ACC112 (cell line): ENCODE measurements at regions not wholly inside any gene's neighbourhood (a gene's known extent, or its start where the extent isn't known, plus 50 kb on each side); places are given as distances from the start of the nearest gene placed in this dataset.

ENCODE experiments used
- H2AFZ ChIP-seq: fragments of 200-600 bp; sonication (generic); one replicate; pipeline ENCODE4 v1.6.0; 2017; ENCODE audit warnings: antibody characterized with exemption, low read length; ENCODE audit not compliant: unreplicated experiment
- H3K27ac ChIP-seq: fragments of 200-600 bp; sonication (generic); 2 replicates; pipeline ENCODE4 v1.5.1; 2014; ENCODE audit warnings: low read depth, mild to moderate bottlenecking, antibody characterized with exemption, low read length, moderate library complexity
- H3K27me3 ChIP-seq: fragments of 200-600 bp; sonication (generic); 2 replicates; pipeline ENCODE4 v1.6.1; 2014; ENCODE audit warnings: mild to moderate bottlenecking, antibody characterized with exemption, low read length, moderate library complexity, mixed read lengths; ENCODE audit not compliant: insufficient read depth
- H3K36me3 ChIP-seq: fragments of 200-600 bp; sonication (generic); 2 replicates; pipeline ENCODE4 v1.6.1; 2016; ENCODE audit warnings: mild to moderate bottlenecking, antibody characterized with exemption, low read length, moderate library complexity, mixed read lengths; ENCODE audit not compliant: insufficient read depth
- H3K4me1 ChIP-seq: fragments of 200-600 bp; sonication (generic); one replicate; pipeline ENCODE4 v1.6.1; 2016; ENCODE audit warnings: low read length, mixed read lengths; ENCODE audit not compliant: insufficient read depth, unreplicated experiment, control insufficient read depth
- H3K4me3 ChIP-seq: fragments of 200-600 bp; sonication (generic); 2 replicates; pipeline ENCODE4 v1.5.1; 2014; ENCODE audit warnings: mild to moderate bottlenecking, low read depth, low read length
- H3K79me2 ChIP-seq: fragments of 200-600 bp; sonication (generic); one replicate; pipeline ENCODE4 v1.6.0; 2016; ENCODE audit warnings: low read length; ENCODE audit not compliant: control insufficient read depth, unreplicated experiment, insufficient read depth

- Histone ChIP-seq H3K27ac (no peak overlapping the region), H3K4me1 (no peaks in the 10 kb centered on the region), H3K36me3 (no peaks in the 10 kb centered on the region), H2AFZ (no peak overlapping the region), H3K4me3 (no peak overlapping the region), H3K27me3 (peaks cover 10% of the 10 kb centered on the region; the same call in 1 of the 2 replicates), H3K79me2 (no peaks in the 10 kb centered on the region)
Measured at GRCh38 chr2:192377173-192377572, 182.4 kb upstream of the TMEFF2 start.

- no peaks in the 10 kb centered on the region for H3K79me2 ChIP-seq
- H3K4me3 ChIP-seq = no peak overlapping the region
- H3K27me3 ChIP-seq = peaks cover 10% of the 10 kb centered on the region; the same call in 1 of the 2 replicates
- no peaks in the 10 kb centered on the region for H3K36me3 ChIP-seq
- no peak overlapping the region for H2AFZ ChIP-seq
- no peak overlapping the region for H3K27ac ChIP-seq
- H3K4me1 ChIP-seq = no peaks in the 10 kb centered on the region
Measured at GRCh38 chr2:192373754-192374153, 179.0 kb upstream of the TMEFF2 start.

DNA sequence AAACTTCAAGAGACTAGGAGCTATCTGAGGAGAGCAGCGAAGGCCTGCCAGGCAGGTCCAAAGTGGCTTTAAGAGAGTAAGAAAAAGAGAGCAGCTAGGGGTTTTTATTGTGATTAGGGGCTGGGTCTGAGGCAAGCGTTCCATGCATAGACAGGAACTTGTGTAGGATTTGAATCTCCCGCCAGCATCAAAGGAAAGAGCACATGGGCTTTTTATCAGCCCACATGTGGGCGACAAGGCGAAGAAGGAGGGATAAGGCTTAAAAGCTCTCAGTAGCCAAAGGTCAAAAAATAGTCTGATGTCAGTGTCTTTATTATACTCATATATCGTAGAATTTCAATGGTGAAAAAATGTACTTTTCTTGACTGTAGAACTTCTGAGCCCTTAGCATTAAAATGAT lies 178.5 kb upstream of the TMEFF2 start:
- Histone ChIP-seq H3K4me1 (no peaks in the 10 kb centered on the region), H3K79me2 (no peaks in the 10 kb centered on the region), H3K36me3 (no peaks in the 10 kb centered on the region), H3K4me3 (no peak overlapping the region), H2AFZ (no peak overlapping the region), H3K27me3 (peaks cover 10% of the 10 kb centered on the region; the same call in 1 of the 2 replicates), H3K27ac (no peak overlapping the region)

DNA sequence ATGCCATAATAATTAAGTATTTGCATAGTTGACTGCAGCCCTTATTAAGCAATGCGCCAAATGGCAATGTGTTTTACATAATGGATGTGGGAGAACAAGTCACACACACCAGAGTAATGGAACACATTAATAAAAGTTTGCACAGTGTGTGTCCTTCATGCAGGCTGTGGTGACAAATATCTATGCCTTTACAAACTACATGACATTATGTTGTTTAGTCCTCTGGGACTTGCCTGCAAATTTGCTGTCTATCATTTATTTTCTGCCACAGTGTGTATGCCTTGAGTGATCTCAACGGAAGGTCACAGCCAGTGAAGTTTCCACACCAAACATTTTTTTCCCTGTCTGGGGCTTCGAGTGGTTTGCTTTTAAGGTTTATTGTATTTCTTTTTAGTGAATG lies 175.2 kb upstream of the TMEFF2 start:
- peaks cover 10% of the 10 kb centered on the region; the same call in 1 of the 2 replicates for H3K27me3 ChIP-seq
- no peak overlapping the region for H3K27ac ChIP-seq
- H3K79me2 ChIP-seq = no peaks in the 10 kb centered on the region
- no peaks in the 10 kb centered on the region for H3K4me1 ChIP-seq
- H3K4me3 ChIP-seq = no peak overlapping the region
- no peak overlapping the region for H2AFZ ChIP-seq
- no peaks in the 10 kb centered on the region for H3K36me3 ChIP-seq

- no peak overlapping the region for H2AFZ ChIP-seq
- H3K36me3 ChIP-seq = no peaks in the 10 kb centered on the region
Measured at GRCh38 chr2:192357217-192357616, 162.5 kb upstream of the TMEFF2 start.

DNA sequence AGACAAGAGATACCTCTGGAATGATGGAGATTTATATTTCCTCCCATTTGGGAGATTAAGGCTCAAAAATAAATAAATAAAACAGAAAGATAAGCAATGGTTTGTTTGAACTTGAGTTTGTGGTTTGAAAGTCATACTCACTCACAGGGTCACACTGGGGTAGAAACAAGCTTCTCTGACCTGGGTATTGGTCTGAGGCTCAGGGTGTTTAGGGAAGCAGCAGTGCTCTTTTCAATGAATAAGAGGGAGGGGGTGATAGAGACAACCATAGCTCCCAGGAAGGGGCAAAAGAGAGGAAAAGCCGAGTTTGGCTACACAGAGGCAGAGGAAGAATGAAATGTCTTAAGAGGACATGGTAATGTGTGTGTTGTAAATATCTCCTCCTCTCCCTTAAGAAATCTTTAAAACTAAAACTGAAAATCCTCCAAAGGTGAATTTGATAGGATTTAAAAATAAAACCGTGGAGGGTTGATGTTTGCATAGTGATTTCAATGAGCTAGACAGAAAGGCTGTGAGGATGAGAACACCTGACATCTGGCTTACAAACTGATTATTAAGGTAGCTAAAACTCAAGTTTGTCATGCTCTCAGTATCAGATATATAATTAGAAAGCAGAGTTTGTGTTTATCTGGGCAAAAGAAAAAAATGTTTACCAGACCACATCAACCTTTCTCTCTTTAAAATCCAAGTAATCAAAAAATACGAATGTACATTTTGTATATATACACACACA lies 159.9 kb upstream of the TMEFF2 start:
- Histone ChIP-seq H3K27me3 (no peaks in the 10 kb centered on the region), H3K27ac (no peak overlapping the region), H3K4me1 (no peaks in the 10 kb centered on the region), H2AFZ (no peak overlapping the region), H3K36me3 (no peaks in the 10 kb centered on the region), H3K4me3 (no peak overlapping the region), H3K79me2 (no peaks in the 10 kb centered on the region)

More at GRCh38 chr2:192357217-192357616, 162.5 kb upstream of the TMEFF2 start:
- Histone ChIP-seq H3K27ac (no peak overlapping the region), H3K4me3 (no peak overlapping the region), H3K4me1 (no peaks in the 10 kb centered on the region), H3K27me3 (no peaks in the 10 kb centered on the region), H3K79me2 (no peaks in the 10 kb centered on the region)

GRCh38 chr2:192347542-192347941 lies 152.8 kb upstream of the TMEFF2 start:
- Histone ChIP-seq H3K36me3 (no peaks in the 10 kb centered on the region), H3K4me1 (no peaks in the 10 kb centered on the region), H3K4me3 (no peak overlapping the region), H3K27ac (no peak overlapping the region), H3K79me2 (no peaks in the 10 kb centered on the region), H3K27me3 (peaks cover 5% of the 10 kb centered on the region; the same call in 1 of the 2 replicates), H2AFZ (no peak overlapping the region)

GRCh38 chr2:192345287-192345686 lies 150.6 kb upstream of the TMEFF2 start:
- Histone ChIP-seq H2AFZ (no peak overlapping the region), H3K4me3 (no peak overlapping the region), H3K79me2 (no peaks in the 10 kb centered on the region), H3K36me3 (no peaks in the 10 kb centered on the region), H3K27ac (no peak overlapping the region), H3K4me1 (no peaks in the 10 kb centered on the region), H3K27me3 (peaks cover 5% of the 10 kb centered on the region; the same call in 1 of the 2 replicates)

- no peak overlapping the region for H3K27ac ChIP-seq
- no peak overlapping the region for H3K4me3 ChIP-seq
- H3K36me3 ChIP-seq = no peaks in the 10 kb centered on the region
- peaks cover 4% of the 10 kb centered on the region; the same call in 1 of the 2 replicates for H3K27me3 ChIP-seq
- H3K79me2 ChIP-seq = no peaks in the 10 kb centered on the region
- H3K4me1 ChIP-seq = no peaks in the 10 kb centered on the region
- no peak overlapping the region for H2AFZ ChIP-seq
Measured at GRCh38 chr2:192333642-192334041, 138.9 kb upstream of the TMEFF2 start.

DNA sequence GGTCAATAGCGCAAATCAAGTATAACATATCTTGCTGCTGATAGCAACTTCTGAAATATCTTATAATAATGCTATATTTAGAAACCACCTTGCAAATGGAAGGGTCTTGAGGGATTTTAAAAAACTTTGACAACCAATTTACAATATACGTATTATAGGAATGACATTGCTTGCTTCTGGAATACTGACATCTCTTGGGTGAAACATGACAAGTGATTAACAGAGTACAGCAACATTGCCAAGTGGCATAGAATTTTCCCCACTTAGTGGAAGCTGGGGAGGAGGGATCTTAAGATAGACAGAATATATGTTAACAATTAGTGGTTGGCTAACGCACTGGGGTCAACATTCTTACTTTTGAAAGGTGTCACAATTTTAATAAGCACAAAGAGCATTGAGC lies 133.6 kb upstream of the TMEFF2 start:
- H3K79me2 ChIP-seq = no peaks in the 10 kb centered on the region
- H3K36me3 ChIP-seq = no peaks in the 10 kb centered on the region
- no peak overlapping the region for H3K4me3 ChIP-seq
- H3K27ac ChIP-seq = no peak overlapping the region
- H2AFZ ChIP-seq = no peak overlapping the region
- no peaks in the 10 kb centered on the region for H3K27me3 ChIP-seq
- H3K4me1 ChIP-seq = no peaks in the 10 kb centered on the region

GRCh38 chr2:192327576-192327975 lies 132.8 kb upstream of the TMEFF2 start:
- H3K4me1 ChIP-seq = no peaks in the 10 kb centered on the region
- no peak overlapping the region for H2AFZ ChIP-seq
- H3K36me3 ChIP-seq = no peaks in the 10 kb centered on the region
- no peaks in the 10 kb centered on the region for H3K27me3 ChIP-seq
- no peak overlapping the region for H3K4me3 ChIP-seq
- no peaks in the 10 kb centered on the region for H3K79me2 ChIP-seq
- no peak overlapping the region for H3K27ac ChIP-seq
